Aorta (tissue), 5 donors: ENCODE measurements at regions not wholly inside any gene's neighbourhood (a gene's known extent, or its start where the extent isn't known, plus 50 kb on each side); places are given as distances from the start of the nearest gene placed in this dataset.
A peak's percentile ranks its signal among the peaks of the same experiment; 100 is the strongest.

Source experiments
- ATAC-seq: fragments of 200-7000 bp; cut with Tn5 transposase; one replicate; pipeline ENCODE4 v1.9.1; 2022; ENCODE audit warnings: moderate library complexity; ENCODE audit not compliant: low FRiP score
- DNase-seq, 2 donors: peaks; one replicate each; pipeline ENCODE4 v3.0.0-alpha.2; 2020
- H3K27ac ChIP-seq, 2 donors: one replicate each; pipeline ENCODE4 v1.5.1; 2013; ENCODE audit warnings: low read length in 2 of 2, mild to moderate bottlenecking in 2 of 2, moderate library complexity in 2 of 2, control low read depth in 1 of 2, inconsistent platforms in 1 of 2, low read depth in 1 of 2
- H3K27me3 ChIP-seq, 2 donors: one replicate each; pipeline ENCODE4 v1.6.1; 2013; ENCODE audit warnings: control low read depth in 1 of 2, low read length in 1 of 2, mild to moderate bottlenecking in 1 of 2, moderate library complexity in 1 of 2; ENCODE audit not compliant: insufficient read depth in 2 of 2, control insufficient read depth in 1 of 2
- H3K36me3 ChIP-seq, 2 donors: one replicate each; pipeline ENCODE4 v1.6.1; 2013; ENCODE audit warnings: control low read depth in 1 of 2, low read length in 1 of 2, mild to moderate bottlenecking in 1 of 2; ENCODE audit not compliant: insufficient read depth in 2 of 2, control insufficient read depth in 1 of 2
- H3K4me1 ChIP-seq, 2 donors: one replicate each; pipeline ENCODE4 v1.6.1; 2013; ENCODE audit warnings: low read length in 2 of 2, control low read depth in 1 of 2, mild to moderate bottlenecking in 1 of 2, moderate library complexity in 1 of 2; ENCODE audit not compliant: insufficient read depth in 2 of 2, control insufficient read depth in 1 of 2
- H3K4me3 ChIP-seq, 2 donors: one replicate each; pipeline ENCODE4 v1.5.1; 2013; ENCODE audit warnings: low read length in 2 of 2, control low read depth in 1 of 2, mild to moderate bottlenecking in 1 of 2
- H3K9me3 ChIP-seq: one replicate; pipeline ENCODE4 v1.6.1; 2013; ENCODE audit warnings: mild to moderate bottlenecking, low read length; ENCODE audit not compliant: control insufficient read depth
- WGBS, 2 donors: extraction: QIAGEN DNeasy Blood & Tissue Kit; methylation state at CpG; one replicate each; pipeline ENCODE4 v1.1.7; 2013; 5-methylcytosine and 5-hydroxymethylcytosine counted together
- intact Hi-C, 2 donors: fragments of 100-400 bp; cut with DNase I; formaldehyde crosslinking; loops; one replicate each; pipeline versions ENCODE4 v1.14.2 to v1.15.0; 2022
- donor health status: healthy with polysubstance abuse.
- donor health status: Bipolar disorder and iron deficiency.
- donor health status: DM: no; HTN: no; CAD: no.
- donor health status: DM: no; HTN: no; CAD: no.
- donor health status: DM: yes; HTN: yes; CAD: no.

- ATAC-seq (no peak), DNase-seq (no peak)
- intact Hi-C loops = loop anchor here in 1 of 2 donors (10.0 kb wide), 1 partner anchor 133 kb away; the partner anchor contains the start of gene DYRK2
- H3K36me3 ChIP-seq = no peaks in the 10 kb centered on the region
- H3K4me3 ChIP-seq = no peak overlapping the region
- H3K27me3 ChIP-seq = no peaks in the 10 kb centered on the region
- peaks cover 0 to 9% of the 10 kb centered on the region in 2 donors for H3K4me1 ChIP-seq
- H3K27ac ChIP-seq = no peak overlapping the region
- H3K9me3 ChIP-seq = no peaks in the 10 kb centered on the region
Measured at GRCh38 chr12:67512061-67512460, 136.5 kb upstream of the DYRK2 start.

GRCh38 chr12:67514502-67514901, 134.0 kb upstream of the DYRK2 start:
- Histone ChIP-seq H3K4me1 (peaks cover 0 to 9% of the 10 kb centered on the region in 2 donors), H3K4me3 (no peak overlapping the region), H3K36me3 (no peaks in the 10 kb centered on the region), H3K9me3 (no peaks in the 10 kb centered on the region), H3K27ac (no peak overlapping the region), H3K27me3 (no peaks in the 10 kb centered on the region)
- 97 to 98% methylated on average over 3 of the region's 3 CpGs for WGBS, 2 donors
- no peak for ATAC-seq
- intact Hi-C loops = loop anchor here in 1 of 2 donors (10.0 kb wide), 1 partner anchor 130 kb away; the partner anchor contains the start of gene DYRK2
- no peak for DNase-seq

- Histone ChIP-seq H3K4me3 (no peak overlapping the region), H3K9me3 (no peaks in the 10 kb centered on the region), H3K27ac (no peak overlapping the region), H3K36me3 (no peaks in the 10 kb centered on the region), H3K4me1 (peaks cover 0 to 7% of the 10 kb centered on the region in 2 donors), H3K27me3 (no peaks in the 10 kb centered on the region)
- DNase-seq (no peak), ATAC-seq (no peak)
- intact Hi-C loops = loop anchor here in 1 of 2 donors (10.0 kb wide), 1 partner anchor 129 kb away; the partner anchor contains the start of gene DYRK2
- 69 to 74% methylated on average over 10 of the region's 10 CpGs for WGBS, 2 donors
Measured at GRCh38 chr12:67515679-67516340, 132.7 kb upstream of the DYRK2 start.

- WGBS, 2 donors = 5 to 8% methylated on average over 16 of the region's 16 CpGs
- Histone ChIP-seq H3K4me1 (peaks cover 0 to 5% of the 10 kb centered on the region in 2 donors), H3K4me3 (no peak overlapping the region), H3K27me3 (no peaks in the 10 kb centered on the region), H3K27ac (peak overlapping the region in 1 of 2 donors; percentile 32), H3K36me3 (no peaks in the 10 kb centered on the region), H3K9me3 (no peaks in the 10 kb centered on the region)
- peak; percentile 54 to 79 for DNase-seq
- intact Hi-C loops = loop anchor here in 1 of 2 donors (10.0 kb wide), 1 partner anchor 127 kb away; the partner anchor contains the start of gene DYRK2
- peak; percentile 30 for ATAC-seq
Measured at GRCh38 chr12:67517181-67517887, 131.2 kb upstream of the DYRK2 start.

GRCh38 chr12:67519484-67520433, 128.8 kb upstream of the DYRK2 start:
- Histone ChIP-seq H3K9me3 (no peaks in the 10 kb centered on the region), H3K27ac (no peak overlapping the region), H3K36me3 (no peaks in the 10 kb centered on the region), H3K27me3 (no peaks in the 10 kb centered on the region), H3K4me1 (peaks cover 0 to 4% of the 10 kb centered on the region in 2 donors), H3K4me3 (no peak overlapping the region)
- DNase-seq = no peak
- intact Hi-C loops = loop anchor here in 1 of 2 donors (10.0 kb wide), 1 partner anchor 125 kb away; the partner anchor contains the start of gene DYRK2
- no peak for ATAC-seq
- 83 to 88% methylated on average over 7 of the region's 7 CpGs for WGBS, 2 donors

GRCh38 chr12:67520606-67521005, 127.9 kb upstream of the DYRK2 start:
- Histone ChIP-seq H3K4me1 (peaks cover 0 to 4% of the 10 kb centered on the region in 2 donors), H3K36me3 (no peaks in the 10 kb centered on the region), H3K9me3 (no peaks in the 10 kb centered on the region), H3K4me3 (no peak overlapping the region), H3K27me3 (no peaks in the 10 kb centered on the region), H3K27ac (no peak overlapping the region)
- ATAC-seq = no peak
- intact Hi-C loops = no loop called here
- no peak for DNase-seq
- WGBS, 2 donors = 95 to 98% methylated on average over 3 of the region's 3 CpGs

GRCh38 chr12:67522222-67522621, 126.3 kb upstream of the DYRK2 start:
- H3K27me3 ChIP-seq = no peaks in the 10 kb centered on the region
- H3K27ac ChIP-seq = no peak overlapping the region
- H3K9me3 ChIP-seq = no peaks in the 10 kb centered on the region
- WGBS, 2 donors = 88 to 90% methylated on average over 5 of the region's 5 CpGs
- DNase-seq (no peak), ATAC-seq (no peak)
- no peaks in the 10 kb centered on the region for H3K36me3 ChIP-seq
- no peak overlapping the region for H3K4me3 ChIP-seq
- intact Hi-C loops = no loop called here
- H3K4me1 ChIP-seq = no peaks in the 10 kb centered on the region

- intact Hi-C loops = no loop called here
- WGBS, 2 donors = 94 to 98% methylated on average over 6 of the region's 6 CpGs
Measured at GRCh38 chr12:67523538-67523937, 125.0 kb upstream of the DYRK2 start.

More at GRCh38 chr12:67523538-67523937, 125.0 kb upstream of the DYRK2 start:
- H3K4me3 ChIP-seq = no peak overlapping the region
- H3K9me3 ChIP-seq = no peaks in the 10 kb centered on the region
- no peaks in the 10 kb centered on the region for H3K36me3 ChIP-seq
- no peak for DNase-seq
- ATAC-seq = no peak
- no peaks in the 10 kb centered on the region for H3K27me3 ChIP-seq
- no peaks in the 10 kb centered on the region for H3K4me1 ChIP-seq
- no peak overlapping the region for H3K27ac ChIP-seq
